GM23248 (cell line): ENCODE measurements at regions not wholly inside any gene's neighbourhood (a gene's known extent, or its start where the extent isn't known, plus 50 kb on each side); places are given as distances from the start of the nearest gene placed in this dataset.

Experiments used
- EZH2 ChIP-seq: fragments of 200-600 bp; sonication (generic); IDR thresholded peaks from 2 replicates; pipeline ENCODE4 v1.6.1; 2018; ENCODE audit warnings: antibody characterized with exemption, mild to moderate bottlenecking; ENCODE audit not compliant: insufficient read depth, poor library complexity, severe bottlenecking
- EZH2phosphoT487 ChIP-seq: fragments of 200-600 bp; sonication (generic); IDR thresholded peaks from 2 replicates; pipeline ENCODE4 v1.6.1; 2018; ENCODE audit warnings: antibody characterized with exemption, moderate library complexity, mild to moderate bottlenecking, low read depth; ENCODE audit not compliant: insufficient read depth

DNA sequence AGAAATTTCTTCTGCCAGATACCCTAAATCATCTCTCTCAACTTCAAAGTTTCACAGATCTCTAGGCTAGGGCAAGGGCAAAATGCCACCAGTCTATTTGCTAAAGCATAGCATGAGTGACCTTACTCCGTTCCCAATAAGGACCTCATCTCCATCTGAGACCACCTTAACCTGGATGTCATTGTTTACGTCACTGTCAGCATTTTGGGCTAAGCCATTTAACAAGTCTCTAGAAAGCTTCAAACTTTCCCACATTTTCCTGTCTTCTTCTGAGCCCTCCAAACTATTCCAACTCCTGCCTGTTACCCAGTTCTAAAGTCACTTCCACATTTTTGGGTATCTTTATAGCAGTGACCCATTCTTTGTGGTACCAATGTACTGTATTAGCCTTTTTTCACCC, 259.2 kb upstream of the KITLG start:
- TF ChIP-seq EZH2: no peak
- no peak for TF ChIP-seq EZH2phosphoT487
